Neural cell (in vitro differentiated cells): ENCODE measurements at regions not wholly inside any gene's neighbourhood (a gene's known extent, or its start where the extent isn't known, plus 50 kb on each side); places are given as distances from the start of the nearest gene placed in this dataset.
"Not testable (repeated sequence)": the region's sequence is repeated elsewhere in the genome, so short reads cannot be mapped to it uniquely, and the experiment has no call there.

Experiments used
- H2AFZ ChIP-seq: fragments of 200-600, 300-800 bp; sonication (generic), shearing (Covaris generic); 2 replicates; pipeline ENCODE4 v1.6.0; 2014; ENCODE audit warnings: low read depth, mild to moderate bottlenecking, antibody characterized with exemption, low read length, moderate library complexity
- H3F3A ChIP-seq: fragments of 200-600 bp; shearing (Covaris generic); 2 replicates; pipeline ENCODE4 v1.6.1; 2016; ENCODE audit warnings: mild to moderate bottlenecking, moderate library complexity, mixed read lengths, antibody characterized with exemption, low read length; ENCODE audit not compliant: insufficient read depth, poor library complexity, severe bottlenecking
- H3K27ac ChIP-seq: fragments of 200-600, 300-800 bp; sonication (generic), shearing (Covaris generic); 2 replicates; pipeline ENCODE4 v1.5.1; 2014; ENCODE audit warnings: mild to moderate bottlenecking, low read length, moderate library complexity
- H3K27me3 ChIP-seq: fragments of 300-800, 200-600 bp; sonication (generic), shearing (Covaris generic); 2 replicates; pipeline ENCODE4 v1.6.0; 2014; ENCODE audit warnings: mild to moderate bottlenecking, low read depth, low read length, moderate library complexity; ENCODE audit not compliant: insufficient read depth
- H3K36me3 ChIP-seq: fragments of 300-800, 200-600 bp; sonication (generic), shearing (Covaris generic); 2 replicates; pipeline ENCODE4 v1.5.1; 2014; ENCODE audit warnings: mild to moderate bottlenecking, antibody characterized with exemption, low read length, moderate library complexity; ENCODE audit not compliant: insufficient read depth
- H3K4me2 ChIP-seq: fragments of 300-800, 200-600 bp; sonication (generic), shearing (Covaris generic); 2 replicates; pipeline ENCODE4 v1.6.0; 2014; ENCODE audit warnings: mild to moderate bottlenecking, low read length
- H3K4me3 ChIP-seq: fragments of 300-800, 200-600 bp; sonication (generic), shearing (Covaris generic); 2 replicates; pipeline ENCODE4 v1.5.1; 2014; ENCODE audit warnings: mild to moderate bottlenecking, low read length, moderate library complexity
- H3K79me2 ChIP-seq: fragments of 200-600 bp; shearing (Covaris generic); replicated peaks from 2 replicates; pipeline ENCODE4 v1.6.0; 2014; ENCODE audit warnings: mild to moderate bottlenecking, low read length, moderate library complexity; ENCODE audit not compliant: insufficient read depth
- H3K9ac ChIP-seq: fragments of 300-800, 200-600 bp; sonication (generic), shearing (Covaris generic); 2 replicates; pipeline ENCODE4 v1.6.1; 2016; ENCODE audit warnings: mild to moderate bottlenecking, low read length, mixed read lengths
- H3K9me2 ChIP-seq: fragments of 200-600 bp; shearing (Covaris generic); 2 replicates; pipeline ENCODE4 v1.6.1; 2016; ENCODE audit warnings: mild to moderate bottlenecking, low read length, mixed read lengths; ENCODE audit not compliant: insufficient read depth
- H3K9me3 ChIP-seq: fragments of 200-600, 300-800 bp; sonication (generic), shearing (Covaris generic); 2 replicates; pipeline ENCODE4 v1.6.1; 2016; ENCODE audit warnings: mild to moderate bottlenecking, mixed run types, low read length, moderate library complexity, mixed read lengths
- H4K20me1 ChIP-seq: fragments of 200-600 bp; shearing (Covaris generic); 2 replicates; pipeline ENCODE4 v1.6.1; 2016; ENCODE audit warnings: mild to moderate bottlenecking, mixed run types; ENCODE audit not compliant: insufficient read depth
- EP300 ChIP-seq: fragments of 450-650 bp; conservative IDR thresholded peaks from 2 replicates; pipeline ENCODE4 v1.6.1; 2014; ENCODE audit warnings: antibody characterized with exemption, mild to moderate bottlenecking, moderate library complexity; ENCODE audit not compliant: poor library complexity, severe bottlenecking
- EZH2 ChIP-seq: fragments of 200-600, 300-800 bp; shearing (Covaris generic), sonication (generic); IDR thresholded peaks from 2 replicates; pipeline ENCODE4 v1.6.1; 2014; ENCODE audit warnings: antibody characterized with exemption, low read length, borderline replicate concordance, mild to moderate bottlenecking; ENCODE audit not compliant: insufficient read depth, poor library complexity, severe bottlenecking
- MXI1 ChIP-seq: fragments of 450-650 bp; conservative IDR thresholded peaks from 2 replicates; pipeline ENCODE4 v1.6.1; 2014; ENCODE audit warnings: antibody characterized with exemption, mild to moderate bottlenecking; ENCODE audit not compliant: poor library complexity, severe bottlenecking
- POLR2AphosphoS5 ChIP-seq: IDR thresholded peaks from 2 replicates; pipeline ENCODE4 v1.6.1; 2012
- RAD21 ChIP-seq: fragments of 450-650 bp; conservative IDR thresholded peaks from 2 replicates; pipeline ENCODE4 v1.6.1; 2014; ENCODE audit warnings: antibody characterized with exemption, mild to moderate bottlenecking, moderate library complexity
- SMC3 ChIP-seq: fragments of 450-650 bp; conservative IDR thresholded peaks from 2 replicates; pipeline ENCODE4 v1.6.1; 2014; ENCODE audit warnings: antibody characterized with exemption, mild to moderate bottlenecking, moderate library complexity; ENCODE audit not compliant: poor library complexity
- TAF1 ChIP-seq: IDR thresholded peaks from 2 replicates; pipeline ENCODE4 v1.6.1; 2012; ENCODE audit warnings: low read depth
- TF ChIP-seq, protein P1 (sequence below): fragments of 450-650 bp; IDR thresholded peaks from 2 replicates; pipeline ENCODE4 v1.5.1; 2014; ENCODE audit warnings: antibody characterized with exemption, mild to moderate bottlenecking, moderate library complexity; ENCODE audit not compliant: poor library complexity, severe bottlenecking
- TF ChIP-seq, protein P2 (sequence below): IDR thresholded peaks from 2 replicates; pipeline ENCODE4 v1.6.1; 2012; ENCODE audit warnings: borderline replicate concordance

DNA sequence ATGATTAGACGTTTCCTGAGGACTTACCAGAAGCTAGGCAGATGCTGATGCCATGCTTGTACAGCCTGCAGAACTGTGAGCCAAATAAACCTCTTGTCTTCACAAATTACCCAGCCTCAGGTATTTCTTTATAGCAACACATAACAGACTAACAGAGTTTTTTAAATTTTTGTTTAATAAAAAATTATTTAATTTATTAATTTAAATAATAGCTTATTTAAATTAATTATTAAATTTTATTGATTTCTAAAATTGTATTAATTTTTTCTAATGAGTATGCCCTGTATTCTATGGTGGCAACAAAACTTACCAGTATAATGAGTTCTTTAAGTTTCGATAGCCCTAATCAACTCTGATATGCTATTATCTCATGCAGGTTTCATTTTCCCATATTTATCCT is 259.8 kb downstream of the IKZF2 start:
- no peaks in the 10 kb centered on the region for H3K9me3 ChIP-seq
- H3K27me3 ChIP-seq: no peaks in the 10 kb centered on the region
- no peaks in the 10 kb centered on the region for H4K20me1 ChIP-seq
- H3F3A ChIP-seq: no peaks in the 10 kb centered on the region
- H2AFZ ChIP-seq: no peak overlapping the region
- no peaks in the 10 kb centered on the region for H3K36me3 ChIP-seq
- no peak overlapping the region for H3K9ac ChIP-seq
- no peak overlapping the region for H3K27ac ChIP-seq
- H3K4me2 ChIP-seq: no peak overlapping the region
- H3K9me2 ChIP-seq: no peaks in the 10 kb centered on the region
- no peaks in the 10 kb centered on the region for H3K79me2 ChIP-seq
- no peak for TF ChIP-seq EP300
- TF ChIP-seq MXI1: no peak
- no peak for TF ChIP-seq EZH2
- no peak for TF ChIP-seq SMC3
- no peak for TF ChIP-seq POLR2AphosphoS5
- TF ChIP-seq RAD21: no peak
- TF ChIP-seq TAF1: no peak
- TF ChIP-seq, protein P1, sequence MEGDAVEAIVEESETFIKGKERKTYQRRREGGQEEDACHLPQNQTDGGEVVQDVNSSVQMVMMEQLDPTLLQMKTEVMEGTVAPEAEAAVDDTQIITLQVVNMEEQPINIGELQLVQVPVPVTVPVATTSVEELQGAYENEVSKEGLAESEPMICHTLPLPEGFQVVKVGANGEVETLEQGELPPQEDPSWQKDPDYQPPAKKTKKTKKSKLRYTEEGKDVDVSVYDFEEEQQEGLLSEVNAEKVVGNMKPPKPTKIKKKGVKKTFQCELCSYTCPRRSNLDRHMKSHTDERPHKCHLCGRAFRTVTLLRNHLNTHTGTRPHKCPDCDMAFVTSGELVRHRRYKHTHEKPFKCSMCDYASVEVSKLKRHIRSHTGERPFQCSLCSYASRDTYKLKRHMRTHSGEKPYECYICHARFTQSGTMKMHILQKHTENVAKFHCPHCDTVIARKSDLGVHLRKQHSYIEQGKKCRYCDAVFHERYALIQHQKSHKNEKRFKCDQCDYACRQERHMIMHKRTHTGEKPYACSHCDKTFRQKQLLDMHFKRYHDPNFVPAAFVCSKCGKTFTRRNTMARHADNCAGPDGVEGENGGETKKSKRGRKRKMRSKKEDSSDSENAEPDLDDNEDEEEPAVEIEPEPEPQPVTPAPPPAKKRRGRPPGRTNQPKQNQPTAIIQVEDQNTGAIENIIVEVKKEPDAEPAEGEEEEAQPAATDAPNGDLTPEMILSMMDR: no peak
- TF ChIP-seq, protein P2, sequence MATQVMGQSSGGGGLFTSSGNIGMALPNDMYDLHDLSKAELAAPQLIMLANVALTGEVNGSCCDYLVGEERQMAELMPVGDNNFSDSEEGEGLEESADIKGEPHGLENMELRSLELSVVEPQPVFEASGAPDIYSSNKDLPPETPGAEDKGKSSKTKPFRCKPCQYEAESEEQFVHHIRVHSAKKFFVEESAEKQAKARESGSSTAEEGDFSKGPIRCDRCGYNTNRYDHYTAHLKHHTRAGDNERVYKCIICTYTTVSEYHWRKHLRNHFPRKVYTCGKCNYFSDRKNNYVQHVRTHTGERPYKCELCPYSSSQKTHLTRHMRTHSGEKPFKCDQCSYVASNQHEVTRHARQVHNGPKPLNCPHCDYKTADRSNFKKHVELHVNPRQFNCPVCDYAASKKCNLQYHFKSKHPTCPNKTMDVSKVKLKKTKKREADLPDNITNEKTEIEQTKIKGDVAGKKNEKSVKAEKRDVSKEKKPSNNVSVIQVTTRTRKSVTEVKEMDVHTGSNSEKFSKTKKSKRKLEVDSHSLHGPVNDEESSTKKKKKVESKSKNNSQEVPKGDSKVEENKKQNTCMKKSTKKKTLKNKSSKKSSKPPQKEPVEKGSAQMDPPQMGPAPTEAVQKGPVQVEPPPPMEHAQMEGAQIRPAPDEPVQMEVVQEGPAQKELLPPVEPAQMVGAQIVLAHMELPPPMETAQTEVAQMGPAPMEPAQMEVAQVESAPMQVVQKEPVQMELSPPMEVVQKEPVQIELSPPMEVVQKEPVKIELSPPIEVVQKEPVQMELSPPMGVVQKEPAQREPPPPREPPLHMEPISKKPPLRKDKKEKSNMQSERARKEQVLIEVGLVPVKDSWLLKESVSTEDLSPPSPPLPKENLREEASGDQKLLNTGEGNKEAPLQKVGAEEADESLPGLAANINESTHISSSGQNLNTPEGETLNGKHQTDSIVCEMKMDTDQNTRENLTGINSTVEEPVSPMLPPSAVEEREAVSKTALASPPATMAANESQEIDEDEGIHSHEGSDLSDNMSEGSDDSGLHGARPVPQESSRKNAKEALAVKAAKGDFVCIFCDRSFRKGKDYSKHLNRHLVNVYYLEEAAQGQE: no peak
- no peak overlapping the region for H3K4me3 ChIP-seq

DNA sequence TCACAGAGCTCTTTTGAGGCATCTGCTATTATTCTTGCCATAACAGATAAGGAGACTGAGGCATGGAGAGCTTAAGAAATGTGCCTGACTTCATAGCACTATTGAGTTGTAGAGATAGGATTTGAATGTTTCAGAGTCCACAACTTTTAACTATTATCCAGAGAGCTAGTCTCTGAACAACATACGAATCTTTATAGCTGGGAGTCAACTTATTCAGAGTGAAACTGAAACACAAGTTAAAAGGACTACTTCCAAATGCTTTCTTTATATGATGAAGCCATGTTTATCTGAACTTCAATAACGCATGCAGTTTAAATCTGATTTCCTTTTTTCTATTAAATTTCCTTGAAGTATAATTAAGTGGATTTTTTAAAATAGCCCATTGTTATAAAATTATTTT is 268.8 kb downstream of the IKZF2 start:
- Histone ChIP-seq H3F3A (no peaks in the 10 kb centered on the region), H3K9ac (no peak overlapping the region), H3K9me2 (no peaks in the 10 kb centered on the region), H3K79me2 (no peaks in the 10 kb centered on the region), H4K20me1 (no peaks in the 10 kb centered on the region), H3K27ac (no peak overlapping the region), H3K4me3 (no peak overlapping the region), H3K9me3 (no peaks in the 10 kb centered on the region), H2AFZ (no peak overlapping the region), H3K27me3 (no peaks in the 10 kb centered on the region), H3K4me2 (no peak overlapping the region), H3K36me3 (no peaks in the 10 kb centered on the region)
- TF ChIP-seq POLR2AphosphoS5 (no peak), EP300 (no peak), RAD21 (no peak), MXI1 (no peak), TAF1 (no peak), SMC3 (no peak), EZH2 (no peak)
- TF ChIP-seq, protein P1: no peak
- TF ChIP-seq, protein P2: no peak

DNA sequence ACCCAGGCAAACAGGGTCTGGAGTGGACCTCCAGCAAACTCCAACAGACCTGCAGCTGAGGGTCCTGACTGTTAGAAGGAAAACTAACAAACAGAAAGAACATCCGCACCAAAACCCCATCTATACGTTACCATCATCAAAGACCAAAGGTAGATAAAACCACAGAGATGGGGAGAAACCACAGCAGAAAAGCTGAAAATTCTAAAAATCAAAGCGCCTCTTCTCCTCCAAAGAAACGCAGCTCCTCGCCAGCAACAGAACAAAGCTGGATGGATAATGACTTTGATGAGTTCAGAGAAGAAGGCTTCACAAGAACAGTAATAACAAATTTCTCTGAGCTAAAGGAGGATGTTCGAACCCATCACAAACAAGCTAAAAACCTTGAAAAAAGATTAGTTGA is 274.9 kb downstream of the IKZF2 start:
- H3K27me3 ChIP-seq, H3K4me3 ChIP-seq, H3K36me3 ChIP-seq, H3K9me2 ChIP-seq, H3K79me2 ChIP-seq, H3K9ac ChIP-seq, H3F3A ChIP-seq, H4K20me1 ChIP-seq, H3K4me2 ChIP-seq, H3K27ac ChIP-seq, H3K9me3 ChIP-seq, H2AFZ ChIP-seq: not testable (repeated sequence)
